H1 (cell line): ENCODE measurements at regions not wholly inside any gene's neighbourhood (a gene's known extent, or its start where the extent isn't known, plus 50 kb on each side); places are given as distances from the start of the nearest gene placed in this dataset.

Experiments used
- CTCF ChIA-PET: fragments of 300-600 bp; sonication (Branson Sonifier 250); formaldehyde crosslinking; loops from one replicate; lab custom pipeline; 2021; ENCODE audit not compliant: partially characterized antibody; lab: Charles Lee
- POLR2A ChIA-PET: fragments of 300-600 bp; sonication (Branson Sonifier 250); formaldehyde crosslinking; loops from one replicate; lab custom pipeline; 2021; ENCODE audit warnings: inconsistent platforms; ENCODE audit not compliant: partially characterized antibody; lab: Charles Lee
- DNase-seq, 2 experiments: peaks; one replicate each; pipeline versions ENCODE4 v3.0.0 to v3.0.0-alpha.2; 2010 to 2022; ENCODE audit warnings: low spot score in 2 of 2, low read depth in 1 of 2, mixed read lengths in 1 of 2
- FAIRE-seq: peaks from 2 replicates; lab custom pipeline; 2011; peaks lifted over from hg19 to GRCh38; lab: Jason Lieb, UNC
- H2AFZ ChIP-seq: 2 replicates; pipeline ENCODE4 v1.8.1; 2012; ENCODE audit warnings: low read length, inconsistent platforms
- H2AK5ac ChIP-seq: 2 replicates; pipeline ENCODE4 v1.6.1; 2013; ENCODE audit warnings: low read depth, low read length
- H2BK120ac ChIP-seq: replicated peaks from 2 replicates; pipeline ENCODE3; 2013; ENCODE audit warnings: low read depth, low read length, inconsistent platforms
- H2BK12ac ChIP-seq: 2 replicates; pipeline ENCODE4 v1.6.1; 2013; ENCODE audit warnings: low read depth, low read length
- H2BK15ac ChIP-seq: 2 replicates; pipeline ENCODE4 v1.6.1; 2013; ENCODE audit warnings: low read length
- H2BK20ac ChIP-seq: 2 replicates; pipeline ENCODE4 v1.6.1; 2013; ENCODE audit warnings: low read length
- H2BK5ac ChIP-seq: 2 replicates; pipeline ENCODE4 v1.6.1; 2013; ENCODE audit warnings: low read depth, low read length
- H3K14ac ChIP-seq: 2 replicates; pipeline ENCODE4 v1.6.1; 2013; ENCODE audit warnings: inconsistent platforms; ENCODE audit not compliant: insufficient read length
- H3K18ac ChIP-seq: 2 replicates; pipeline ENCODE4 v1.6.1; 2013; ENCODE audit warnings: low read length; ENCODE audit errors: extremely low read depth
- H3K23ac ChIP-seq: 2 replicates; pipeline ENCODE4 v1.6.1; 2013; ENCODE audit warnings: inconsistent platforms; ENCODE audit not compliant: insufficient read length
- H3K23me2 ChIP-seq: 2 replicates; pipeline ENCODE4 v1.6.1; 2013; ENCODE audit warnings: low read depth, low read length
- H3K27ac ChIP-seq: 2 replicates; pipeline ENCODE4 v1.6.1; 2011; ENCODE audit warnings: low read depth, low read length, inconsistent platforms
- H3K27me3 ChIP-seq, 4 experiments: replicated peaks in 1 of 4; 1 replicate in 1 of 4; 2 replicates in 3 of 4; pipeline versions ENCODE4 v1.6.1 to v1.8.1; 2011 to 2013; ENCODE audit warnings: low read length in 3 of 4, mild to moderate bottlenecking in 3 of 4, inconsistent platforms in 2 of 4, mixed read lengths in 2 of 4, moderate library complexity in 1 of 4; ENCODE audit not compliant: control insufficient read depth in 3 of 4, insufficient read depth in 3 of 4; ENCODE audit errors: extremely low read depth in 1 of 4
- H3K36me3 ChIP-seq, 4 experiments: 2 replicates each; pipeline versions ENCODE4 v1.6.1 to v1.8.1; 2011 to 2013; ENCODE audit warnings: mild to moderate bottlenecking in 4 of 4, low read length in 3 of 4, moderate library complexity in 2 of 4, control low read depth in 1 of 4, inconsistent platforms in 1 of 4; ENCODE audit not compliant: insufficient read depth in 4 of 4, control insufficient read depth in 2 of 4
- H3K4ac ChIP-seq: replicated peaks from 2 replicates; pipeline ENCODE3; 2013; ENCODE audit warnings: low read length, low read depth, mixed read lengths, inconsistent platforms; ENCODE audit not compliant: insufficient read length
- H3K4me1 ChIP-seq, 4 experiments: replicated peaks in 1 of 4; 1 replicate in 1 of 4; 2 replicates in 3 of 4; pipeline versions ENCODE4 v1.6.1 to v1.8.1; 2011 to 2013; ENCODE audit warnings: low read length in 3 of 4, inconsistent platforms in 2 of 4, mixed read lengths in 1 of 4; ENCODE audit not compliant: insufficient read depth in 4 of 4, control insufficient read depth in 3 of 4
- H3K4me2 ChIP-seq, 2 experiments: 2 replicates each; pipeline versions ENCODE4 v1.6.1 to v1.8.1; 2011 to 2013; ENCODE audit warnings: low read depth in 2 of 2, low read length in 2 of 2, control low read depth in 1 of 2, inconsistent platforms in 1 of 2, mild to moderate bottlenecking in 1 of 2; ENCODE audit not compliant: insufficient read depth in 1 of 2
- H3K4me3 ChIP-seq, 4 experiments: fragments of 200-600, 300-600 bp in 1 of 4; sonication (generic), shearing (Covaris generic), sonication (Bioruptor Twin) in 1 of 4; 2 replicates each; pipeline versions ENCODE4 v1.5.1 to v1.8.1; 2011 to 2016; ENCODE audit warnings: low read length in 4 of 4, low read depth in 3 of 4, control low read depth in 2 of 4, inconsistent platforms in 2 of 4, mild to moderate bottlenecking in 2 of 4, mixed read lengths in 1 of 4, moderate library complexity in 1 of 4; ENCODE audit not compliant: insufficient read depth in 2 of 4; ENCODE audit errors: extremely low read depth in 1 of 4
- H3K56ac ChIP-seq: replicated peaks from 2 replicates; pipeline ENCODE3; 2013; ENCODE audit warnings: low read depth, mild to moderate bottlenecking, mixed read lengths, low read length, inconsistent platforms; ENCODE audit not compliant: insufficient read length
- H3K79me1 ChIP-seq: 2 replicates; pipeline ENCODE4 v1.6.1; 2013; ENCODE audit warnings: low read depth, low read length, control low read depth
- H3K79me2 ChIP-seq, 2 experiments: 2 replicates each; pipeline versions ENCODE4 v1.6.1 to v1.8.1; 2012 to 2013; ENCODE audit warnings: low read length in 2 of 2, mild to moderate bottlenecking in 2 of 2, inconsistent platforms in 1 of 2; ENCODE audit not compliant: insufficient read depth in 2 of 2, control insufficient read depth in 1 of 2
- H3K9ac ChIP-seq, 4 experiments: replicated peaks in 1 of 4; 1 replicate in 1 of 4; 2 replicates in 3 of 4; pipeline versions ENCODE4 v1.6.1 to v1.8.1; 2011 to 2013; ENCODE audit warnings: low read depth in 3 of 4, low read length in 3 of 4, control low read depth in 2 of 4, mild to moderate bottlenecking in 2 of 4, moderate library complexity in 2 of 4, inconsistent platforms in 1 of 4; ENCODE audit errors: extremely low read depth in 1 of 4
- H3K9me3 ChIP-seq, 2 experiments: 2 replicates each; pipeline versions ENCODE4 v1.6.1 to v1.8.1; 2012 to 2013; ENCODE audit warnings: mild to moderate bottlenecking in 2 of 2, moderate library complexity in 2 of 2, control low read depth in 1 of 2, inconsistent platforms in 1 of 2, low read depth in 1 of 2, low read length in 1 of 2, mixed read lengths in 1 of 2; ENCODE audit not compliant: insufficient read depth in 2 of 2
- H4K20me1 ChIP-seq, 2 experiments: replicated peaks in 1 of 2; 2 replicates each; pipeline versions ENCODE3 to v1.8.1; 2011 to 2013; ENCODE audit warnings: inconsistent platforms in 2 of 2, low read length in 2 of 2, mild to moderate bottlenecking in 1 of 2; ENCODE audit not compliant: insufficient read depth in 2 of 2, control insufficient read depth in 1 of 2
- H4K5ac ChIP-seq: 2 replicates; pipeline ENCODE4 v1.6.1; 2013; ENCODE audit warnings: low read length, low read depth, mixed read lengths, inconsistent platforms; ENCODE audit not compliant: insufficient read length
- H4K8ac ChIP-seq: 2 replicates; pipeline ENCODE4 v1.8.0; 2013; ENCODE audit warnings: mild to moderate bottlenecking, moderate library complexity, low read length, inconsistent platforms; ENCODE audit not compliant: insufficient read depth; ENCODE audit errors: extremely low read depth
- H4K91ac ChIP-seq: replicated peaks from 2 replicates; pipeline ENCODE3; 2013; ENCODE audit warnings: low read length, mixed read lengths, inconsistent platforms; ENCODE audit not compliant: insufficient read length
- ASH2L ChIP-seq: fragments of 200-600, 300-600 bp; sonication (generic); IDR thresholded peaks from one replicate; pipeline ENCODE4 v1.7.1; 2017; ENCODE audit warnings: low read length
- BCL11A ChIP-seq, 2 experiments: IDR thresholded peaks; one replicate each; pipeline ENCODE4 v1.6.1; 2011; ENCODE audit warnings: low read depth in 2 of 2, low read length in 2 of 2, mild to moderate bottlenecking in 2 of 2
- GTF2F1 ChIP-seq: IDR thresholded peaks from 2 replicates; pipeline ENCODE4 v1.6.1; 2012; ENCODE audit warnings: low read depth, low read length, improper control_type of control experiment, borderline replicate concordance
- HDAC2 ChIP-seq, 2 experiments: fragments of 300-600 bp in 1 of 2; sonication (generic) in 1 of 2; IDR thresholded peaks; 2 replicates each; pipeline ENCODE4 v1.6.1; 2011 to 2012; ENCODE audit warnings: low read depth in 2 of 2, low read length in 2 of 2, mild to moderate bottlenecking in 2 of 2, moderate library complexity in 2 of 2, borderline replicate concordance in 1 of 2, inconsistent platforms in 1 of 2
- MAFK ChIP-seq: IDR thresholded peaks from 2 replicates; pipeline ENCODE4 v1.6.1; 2012; ENCODE audit warnings: low read depth, mild to moderate bottlenecking, improper control_type of control experiment, low read length
- NANOG ChIP-seq: IDR thresholded peaks from 2 replicates; pipeline ENCODE4 v1.6.1; 2011; ENCODE audit warnings: low read length, low read depth, mild to moderate bottlenecking, inconsistent platforms; ENCODE audit not compliant: insufficient read depth, poor library complexity, severe bottlenecking
- NRF1 ChIP-seq: IDR thresholded peaks from 2 replicates; pipeline ENCODE4 v1.6.1; 2011; ENCODE audit warnings: mild to moderate bottlenecking, low read depth, low read length, improper control_type of control experiment
- RAD21 ChIP-seq, 2 experiments: IDR thresholded peaks in 1 of 2; conservative IDR thresholded peaks in 1 of 2; 2 replicates each; pipeline ENCODE4 v1.6.1; 2011; ENCODE audit warnings: low read depth in 2 of 2, low read length in 2 of 2, improper control_type of control experiment in 1 of 2, inconsistent platforms in 1 of 2, mild to moderate bottlenecking in 1 of 2, moderate library complexity in 1 of 2
- SIN3A ChIP-seq, 2 experiments: IDR thresholded peaks in 1 of 2; conservative IDR thresholded peaks in 1 of 2; 2 replicates each; pipeline ENCODE4 v1.6.1; 2011 to 2012; ENCODE audit warnings: low read length in 2 of 2, improper control_type of control experiment in 1 of 2, low read depth in 1 of 2, mild to moderate bottlenecking in 1 of 2
- SIX5 ChIP-seq: IDR thresholded peaks from 2 replicates; pipeline ENCODE4 v1.6.1; 2011; ENCODE audit warnings: mild to moderate bottlenecking, low read depth, low read length
- USF2 ChIP-seq: IDR thresholded peaks from 2 replicates; pipeline ENCODE4 v1.6.1; 2011; ENCODE audit warnings: low read length, improper control_type of control experiment
- WGBS, 2 experiments: shearing (Covaris generic) in 1 of 2; methylation state at CpG; one replicate each; pipeline versions ENCODE4 v1.1.6 to v1.1.7; 2013 to 2015; ENCODE audit warnings: low lambda C conversion rate in 2 of 2, mixed read lengths in 2 of 2, inconsistent platforms in 1 of 2, low coverage in 1 of 2, missing lambda C conversion rate in 1 of 2; ENCODE audit not compliant: insufficient replicate concordance in 2 of 2, insufficient coverage in 1 of 2, insufficient read length in 1 of 2; ENCODE audit errors: extremely low coverage in 1 of 2, missing lambda C conversion rate in 1 of 2; 5-methylcytosine and 5-hydroxymethylcytosine counted together

DNA sequence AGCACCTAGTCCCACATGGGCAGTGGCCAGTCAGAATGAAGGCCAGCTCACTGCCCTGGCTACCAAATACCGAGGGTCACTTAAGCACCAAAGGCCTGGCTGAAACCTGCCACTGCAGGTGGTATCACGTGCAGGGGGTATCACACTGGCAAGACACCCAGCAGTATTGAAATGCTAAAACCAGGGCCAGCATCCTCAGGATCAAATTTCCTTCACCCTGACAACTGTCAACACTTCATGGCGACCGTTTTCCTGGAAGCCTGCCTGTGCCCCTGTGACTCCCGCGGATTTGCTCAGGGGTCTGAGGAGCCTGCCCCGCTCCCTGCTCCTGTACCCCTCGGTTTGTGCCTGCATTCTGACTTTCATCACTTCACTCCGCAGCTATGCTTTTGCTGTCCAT, 151.1 kb downstream of the TTLL2 start:
- FAIRE-seq: peak; percentile 86
- H2BK120ac ChIP-seq: no peak overlapping the region
- CTCF ChIA-PET: interaction anchor here (0.8 to 1.8 kb wide), 2 partner anchors 11 to 35 kb away, joined by 4 to 5 read pairs; no protein-coding TSS in a partner anchor
- peak; percentile 39 to 65 for DNase-seq
- no peak overlapping the region; the same call in 1 of the 2 replicates for H2BK12ac ChIP-seq
- no peak overlapping the region for H3K23ac ChIP-seq
- peaks cover 11 to 38% (median 23%) of the 10 kb centered on the region in 4 experiments for H3K4me1 ChIP-seq
- 0 out of 2 replicates have a peak overlapping the region, but pooled peaks have one; percentile 29 for H2BK20ac ChIP-seq
- no peak overlapping the region for H3K56ac ChIP-seq
- no peak overlapping the region for H3K14ac ChIP-seq
- H3K4me2 ChIP-seq: peak overlapping the region; percentile 41 to 50; a peak in 3 of 4 replicates
- H3K9me3 ChIP-seq: no peaks in the 10 kb centered on the region
- H3K9ac ChIP-seq: no peak overlapping the region
- peaks cover 3% of the 10 kb centered on the region; the same call in 1 of the 2 replicates for H3K23me2 ChIP-seq
- H4K91ac ChIP-seq: no peak overlapping the region
- no peaks in the 10 kb centered on the region for H3K36me3 ChIP-seq
- H2AK5ac ChIP-seq: no peak overlapping the region
- no peak overlapping the region for H2BK15ac ChIP-seq
- H4K8ac ChIP-seq: no peak overlapping the region
- POLR2A ChIA-PET: interaction anchor here (1.0 to 1.3 kb wide), 2 partner anchors 10 to 238 kb away, joined by 3 to 4 read pairs; no protein-coding TSS in a partner anchor
- H3K4me3 ChIP-seq: peak overlapping the region in 1 of 4 experiments; percentile 31; a peak in 1 of 8 replicates
- no peaks in the 10 kb centered on the region for H4K20me1 ChIP-seq
- no peak overlapping the region for H2AFZ ChIP-seq
- H3K27ac ChIP-seq: no peak overlapping the region
- no peaks in the 10 kb centered on the region for H3K79me2 ChIP-seq
- H4K5ac ChIP-seq: peak overlapping the region; percentile 10
- H3K4ac ChIP-seq: no peak overlapping the region
- H2BK5ac ChIP-seq: peak overlapping the region; percentile 63; the same call in 1 of the 2 replicates
- WGBS, 2 experiments: 11% methylated on average over 8 of the region's 9 CpGs; no CpG with 5 or more reads in 1 of the 2 experiments
- H3K18ac ChIP-seq: peak overlapping the region; percentile 57; the same call in 1 of the 2 replicates
- no peaks in the 10 kb centered on the region; a peak in 1 of 7 replicates for H3K27me3 ChIP-seq
- H3K79me1 ChIP-seq: no peaks in the 10 kb centered on the region
- TF ChIP-seq ASH2L (peak; percentile 32), USF2 (peak; percentile 88), SIX5 (no peak), NANOG (no peak), HDAC2 (IDR thresholded peaks at IDR 0.05; ENCODE audit: borderline replicate concordance in 1 of 2, low read depth in 2 of 2, low read length in 2 of 2) (no peak), GTF2F1 (no peak), NRF1 (no peak), RAD21 (IDR thresholded peaks at IDR 0.05 in 1 of 2, conservative IDR thresholded peaks at IDR 0.05 in 1 of 2; ENCODE audit: low read depth in 2 of 2, low read length in 2 of 2) (no peak), SIN3A (conservative IDR thresholded peaks at IDR 0.05 in 1 of 2, IDR thresholded peaks at IDR 0.05 in 1 of 2; ENCODE audit: low read depth in 1 of 2, low read length in 2 of 2) (peak; percentile 37 to 61; a peak in 1 of 4 replicates), MAFK (no peak), BCL11A (IDR thresholded peaks at IDR 0.05; ENCODE audit: low read depth in 2 of 2, low read length in 2 of 2) (no peak)
